ENCODE measurements at regions not wholly inside any gene's neighbourhood (a gene's known extent, or its start where the extent isn't known, plus 50 kb on each side); places are given as distances from the start of the nearest gene placed in this dataset.

GRCh38 chr5:171640480-171640879 is 145.1 kb upstream of the SMIM23 start:
- Mint-ChIP-seq H3K4me3 (no peak overlapping the region), H3K4me1 (ENCODE audit: low read depth) (no peaks in the 10 kb centered on the region), H3K27ac (no peak overlapping the region), H3K36me3 (ENCODE audit: low read depth) (no peaks in the 10 kb centered on the region), H3K9me3 (no peaks in the 10 kb centered on the region), H3K27me3 (peaks cover 11% of the 10 kb centered on the region)
- no peak for ATAC-seq (ENCODE audit: poor library complexity)
- ChIA-PET CTCF (no interaction called here), POLR2A (no interaction called here)
- no peaks in the 10 kb centered on the region for H3K9me3 ChIP-seq (ENCODE audit: control insufficient read depth in 1 of 2, insufficient read depth in 1 of 2, low read length in 2 of 2)
- no peak overlapping the region for H3K27ac ChIP-seq (ENCODE audit: low read depth in 1 of 2, low read length in 2 of 2)
- DNase-seq: no peak
- no peak for TF ChIP-seq CTCF (IDR thresholded peaks at IDR 0.05)
- intact Hi-C loops (cut with DNase I, micrococcal nuclease): no loop called here
- H3K4me3 ChIP-seq (ENCODE audit: low read length): no peak overlapping the region
- H3K4me1 ChIP-seq (ENCODE audit: insufficient read depth, low read length): no peaks in the 10 kb centered on the region
- H3K36me3 ChIP-seq (ENCODE audit: insufficient read depth, low read length): no peaks in the 10 kb centered on the region
- peaks cover 4% of the 10 kb centered on the region in 2 experiments for H3K27me3 ChIP-seq (ENCODE audit: control insufficient read depth in 1 of 2, insufficient read depth in 2 of 2, low read length in 2 of 2)

GRCh38 chr5:171641891-171642290 is 143.7 kb upstream of the SMIM23 start:
- no peak overlapping the region for H3K27ac Mint-ChIP-seq
- Histone ChIP-seq H3K27ac (ENCODE audit: low read depth in 1 of 2, low read length in 2 of 2) (no peak overlapping the region), H3K27me3 (ENCODE audit: control insufficient read depth in 1 of 2, insufficient read depth in 2 of 2, low read length in 2 of 2) (peaks cover 4% of the 10 kb centered on the region in 2 experiments), H3K4me1 (ENCODE audit: insufficient read depth, low read length) (no peaks in the 10 kb centered on the region), H3K9me3 (ENCODE audit: control insufficient read depth in 1 of 2, insufficient read depth in 1 of 2, low read length in 2 of 2) (no peaks in the 10 kb centered on the region), H3K4me3 (ENCODE audit: low read length) (no peak overlapping the region), H3K36me3 (ENCODE audit: insufficient read depth, low read length) (no peaks in the 10 kb centered on the region)
- ChIA-PET POLR2A (no interaction called here), CTCF (no interaction called here)
- intact Hi-C loops (cut with DNase I, micrococcal nuclease): no loop called here
- H3K36me3 Mint-ChIP-seq (ENCODE audit: low read depth): no peaks in the 10 kb centered on the region
- H3K9me3 Mint-ChIP-seq: no peaks in the 10 kb centered on the region
- TF ChIP-seq CTCF (IDR thresholded peaks at IDR 0.05): no peak
- DNase-seq (no peak), ATAC-seq (ENCODE audit: poor library complexity) (no peak)
- H3K4me3 Mint-ChIP-seq: no peak overlapping the region
- H3K27me3 Mint-ChIP-seq: peaks cover 13% of the 10 kb centered on the region
- no peaks in the 10 kb centered on the region for H3K4me1 Mint-ChIP-seq (ENCODE audit: low read depth)

GRCh38 chr5:171642894-171643293 is 142.7 kb upstream of the SMIM23 start:
- intact Hi-C loops (cut with DNase I, micrococcal nuclease): no loop called here
- Histone ChIP-seq H3K36me3 (ENCODE audit: insufficient read depth, low read length) (no peaks in the 10 kb centered on the region), H3K27me3 (ENCODE audit: control insufficient read depth in 1 of 2, insufficient read depth in 2 of 2, low read length in 2 of 2) (peaks cover 4% of the 10 kb centered on the region in 2 experiments), H3K27ac (ENCODE audit: low read depth in 1 of 2, low read length in 2 of 2) (no peak overlapping the region), H3K9me3 (ENCODE audit: control insufficient read depth in 1 of 2, insufficient read depth in 1 of 2, low read length in 2 of 2) (no peaks in the 10 kb centered on the region), H3K4me1 (ENCODE audit: insufficient read depth, low read length) (no peaks in the 10 kb centered on the region), H3K4me3 (ENCODE audit: low read length) (no peak overlapping the region)
- H3K36me3 Mint-ChIP-seq (ENCODE audit: low read depth): no peaks in the 10 kb centered on the region
- H3K27ac Mint-ChIP-seq: no peak overlapping the region
- no peak for TF ChIP-seq CTCF (IDR thresholded peaks at IDR 0.05)
- H3K27me3 Mint-ChIP-seq: peaks cover 13% of the 10 kb centered on the region
- ATAC-seq (ENCODE audit: poor library complexity): no peak
- ChIA-PET CTCF (no interaction called here), POLR2A (no interaction called here)
- H3K4me3 Mint-ChIP-seq: no peak overlapping the region
- no peaks in the 10 kb centered on the region for H3K9me3 Mint-ChIP-seq
- H3K4me1 Mint-ChIP-seq (ENCODE audit: low read depth): no peaks in the 10 kb centered on the region
- DNase-seq: no peak

Measured in CD4-positive, alpha-beta T cell (primary cell).